OCI-LY7 (cell line): ENCODE measurements at regions not wholly inside any gene's neighbourhood (a gene's known extent, or its start where the extent isn't known, plus 50 kb on each side); places are given as distances from the start of the nearest gene placed in this dataset.

Experiments
- BruUV-seq: library from RNA; stranded (reverse); fragments of 400-500 nt; replicated peaks from 2 replicates; lab custom pipeline; 2021; lab: Mats Ljungman, UMichigan
- CTCF ChIA-PET: fragments of 300-600 bp; sonication (Branson Sonifier 250); formaldehyde crosslinking; loops from one replicate; lab custom pipeline; 2022; ENCODE audit warnings: antibody characterized with exemption; ENCODE audit not compliant: unreplicated experiment; lab: Charles Lee
- POLR2A ChIA-PET: fragments of 300-600 bp; sonication (Branson Sonifier 250); formaldehyde crosslinking; loops from one replicate; lab custom pipeline; 2022; ENCODE audit warnings: antibody characterized with exemption; lab: Charles Lee
- DNase-seq: peaks from one replicate; pipeline ENCODE4 v3.0.0-alpha.2; 2015; ENCODE audit warnings: low spot score
- H2AFZ ChIP-seq: fragments of 200-600 bp; sonication (generic), shearing (Covaris generic); 2 replicates; pipeline ENCODE4 v1.6.1; 2014; ENCODE audit warnings: mild to moderate bottlenecking, antibody characterized with exemption, low read length, moderate library complexity
- H3K27ac ChIP-seq: fragments of 200-600 bp; sonication (generic); 2 replicates; pipeline ENCODE4 v1.5.1; 2014; ENCODE audit warnings: mixed run types, low read depth, mild to moderate bottlenecking, moderate library complexity, low read length, inconsistent platforms; ENCODE audit not compliant: poor library complexity, severe bottlenecking
- H3K36me3 ChIP-seq: fragments of 200-600 bp; sonication (generic); 2 replicates; pipeline ENCODE4 v1.6.1; 2014; ENCODE audit warnings: mild to moderate bottlenecking, antibody characterized with exemption, low read length, moderate library complexity, mixed read lengths; ENCODE audit not compliant: insufficient read depth
- H3K4me1 ChIP-seq: fragments of 200-600 bp; sonication (generic); 2 replicates; pipeline ENCODE4 v1.5.1; 2014; ENCODE audit warnings: mild to moderate bottlenecking, low read length; ENCODE audit not compliant: insufficient read depth, poor library complexity, severe bottlenecking
- H3K4me2 ChIP-seq: fragments of 200-600 bp; sonication (generic); 2 replicates; pipeline ENCODE4 v1.6.1; 2014; ENCODE audit warnings: mild to moderate bottlenecking, low read length
- H3K4me3 ChIP-seq: fragments of 200-600 bp; sonication (generic); 2 replicates; pipeline ENCODE4 v1.5.1; 2014; ENCODE audit warnings: mild to moderate bottlenecking, low read depth, low read length; ENCODE audit not compliant: poor library complexity, severe bottlenecking
- H3K79me2 ChIP-seq: fragments of 200-600 bp; sonication (generic); 2 replicates; pipeline ENCODE4 v1.6.1; 2016; ENCODE audit warnings: low read depth, mild to moderate bottlenecking, low read length, moderate library complexity, mixed read lengths; ENCODE audit not compliant: insufficient read depth
- H3K9me2 ChIP-seq: fragments of 200-600 bp; sonication (generic); 2 replicates; pipeline ENCODE4 v1.6.1; 2016; ENCODE audit warnings: mild to moderate bottlenecking, low read length, mixed read lengths; ENCODE audit not compliant: insufficient read depth
- H3K9me3 ChIP-seq: fragments of 200-600 bp; sonication (generic); 2 replicates; pipeline ENCODE4 v1.6.1; 2014; ENCODE audit warnings: mild to moderate bottlenecking, mixed run types, low read length, mixed read lengths
- H4K20me1 ChIP-seq: fragments of 200-600 bp; sonication (generic); 2 replicates; pipeline ENCODE4 v1.6.1; 2014; ENCODE audit warnings: mild to moderate bottlenecking, antibody characterized with exemption, low read length, moderate library complexity, mixed read lengths; ENCODE audit not compliant: insufficient read depth
- EZH2phosphoT487 ChIP-seq: fragments of 200-600 bp; sonication (generic); IDR thresholded peaks from 2 replicates; pipeline ENCODE4 v1.6.1; 2018; ENCODE audit warnings: low read depth, borderline replicate concordance, mild to moderate bottlenecking, mixed run types, antibody characterized with exemption, low read length, moderate library complexity, mixed read lengths
- intact Hi-C: fragments of 100-400 bp; cut with micrococcal nuclease; formaldehyde crosslinking; loops from one replicate; pipeline ENCODE4 v1.10.0; 2022; ENCODE audit not compliant: unreplicated experiment
- TF ChIP-seq, protein P1 (sequence below): fragments of 200-600 bp; sonication (generic); conservative IDR thresholded peaks from 2 replicates; pipeline ENCODE4 v1.5.1; 2014; ENCODE audit warnings: mild to moderate bottlenecking, antibody characterized with exemption, low read length, moderate library complexity, mixed read lengths

DNA sequence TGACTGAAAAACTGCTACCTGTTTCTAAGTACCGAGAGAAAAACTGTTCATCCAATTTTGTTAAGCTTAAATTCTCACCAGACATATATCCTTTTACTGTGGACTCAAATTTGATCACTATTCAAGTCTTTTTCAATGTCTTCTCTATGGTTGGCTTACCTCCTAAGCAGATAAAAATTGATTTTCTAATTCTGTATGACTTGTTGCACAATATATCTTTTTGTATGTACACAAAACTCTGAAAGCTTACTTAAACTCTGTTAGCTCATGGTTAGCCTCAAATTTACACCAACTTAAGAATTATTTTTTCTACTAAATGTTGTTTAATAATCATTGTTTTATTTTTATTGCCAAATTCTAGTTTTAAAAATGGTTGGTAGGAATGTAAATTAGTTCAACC lies 715.4 kb downstream of the LTN1 start:
- no peaks in the 10 kb centered on the region for H3K79me2 ChIP-seq
- no peak overlapping the region for H3K27ac ChIP-seq
- POLR2A ChIA-PET, result no interaction called here
- no peaks in the 10 kb centered on the region for H3K4me1 ChIP-seq
- TF ChIP-seq, protein P1, sequence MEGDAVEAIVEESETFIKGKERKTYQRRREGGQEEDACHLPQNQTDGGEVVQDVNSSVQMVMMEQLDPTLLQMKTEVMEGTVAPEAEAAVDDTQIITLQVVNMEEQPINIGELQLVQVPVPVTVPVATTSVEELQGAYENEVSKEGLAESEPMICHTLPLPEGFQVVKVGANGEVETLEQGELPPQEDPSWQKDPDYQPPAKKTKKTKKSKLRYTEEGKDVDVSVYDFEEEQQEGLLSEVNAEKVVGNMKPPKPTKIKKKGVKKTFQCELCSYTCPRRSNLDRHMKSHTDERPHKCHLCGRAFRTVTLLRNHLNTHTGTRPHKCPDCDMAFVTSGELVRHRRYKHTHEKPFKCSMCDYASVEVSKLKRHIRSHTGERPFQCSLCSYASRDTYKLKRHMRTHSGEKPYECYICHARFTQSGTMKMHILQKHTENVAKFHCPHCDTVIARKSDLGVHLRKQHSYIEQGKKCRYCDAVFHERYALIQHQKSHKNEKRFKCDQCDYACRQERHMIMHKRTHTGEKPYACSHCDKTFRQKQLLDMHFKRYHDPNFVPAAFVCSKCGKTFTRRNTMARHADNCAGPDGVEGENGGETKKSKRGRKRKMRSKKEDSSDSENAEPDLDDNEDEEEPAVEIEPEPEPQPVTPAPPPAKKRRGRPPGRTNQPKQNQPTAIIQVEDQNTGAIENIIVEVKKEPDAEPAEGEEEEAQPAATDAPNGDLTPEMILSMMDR, result no peak
- no peak for TF ChIP-seq EZH2phosphoT487
- no peaks in the 10 kb centered on the region for H3K36me3 ChIP-seq
- no peaks in the 10 kb centered on the region for H3K9me2 ChIP-seq
- H3K9me3 ChIP-seq, result no peaks in the 10 kb centered on the region
- no peak for DNase-seq
- intact Hi-C loops, result no loop called here
- no peaks in the 10 kb centered on the region for H4K20me1 ChIP-seq
- H2AFZ ChIP-seq, result no peak overlapping the region
- no TSS peak for BruUV-seq
- H3K4me2 ChIP-seq, result no peak overlapping the region
- CTCF ChIA-PET, result no interaction called here
- no peak overlapping the region for H3K4me3 ChIP-seq

DNA sequence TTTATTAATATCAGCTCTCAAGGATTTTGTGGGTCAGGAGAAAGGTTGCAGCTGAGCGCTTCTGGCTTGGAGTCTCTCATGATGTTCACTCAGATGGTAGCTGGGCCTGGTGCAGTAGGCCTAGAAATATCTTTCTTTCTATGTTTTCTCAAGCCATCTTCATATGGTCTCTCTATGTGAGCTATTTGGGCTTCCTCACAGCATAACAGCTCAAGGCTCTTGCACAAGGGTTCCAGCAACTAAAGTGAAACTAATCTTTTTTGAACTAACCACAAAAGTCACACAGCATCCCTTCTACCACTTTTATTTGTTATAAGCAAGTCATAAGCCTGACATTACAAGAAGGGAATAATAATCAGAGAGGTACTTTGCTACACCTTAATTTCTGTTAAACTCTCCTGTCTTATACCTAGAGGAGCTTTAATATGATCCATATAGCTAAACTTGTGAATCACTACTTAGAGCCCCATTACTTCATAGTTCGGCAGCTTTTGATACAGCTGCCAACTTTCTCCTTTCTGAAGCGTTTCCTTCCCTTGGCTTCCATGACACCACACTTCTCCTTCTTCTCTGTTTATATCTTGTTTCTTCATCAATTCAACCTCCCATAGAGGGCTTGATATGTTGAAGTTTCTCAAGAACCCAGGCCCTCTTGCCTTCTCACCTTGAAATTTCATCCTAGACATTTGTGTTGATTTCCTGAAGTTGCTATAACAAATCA lies 720.2 kb downstream of the LTN1 start:
- H3K27ac ChIP-seq, result no peak overlapping the region
- intact Hi-C loops, result no loop called here
- H3K79me2 ChIP-seq, result no peaks in the 10 kb centered on the region
- H4K20me1 ChIP-seq, result no peaks in the 10 kb centered on the region
- H3K9me2 ChIP-seq, result no peaks in the 10 kb centered on the region
- BruUV-seq, result no TSS peak
- CTCF ChIA-PET, result no interaction called here
- no peak for DNase-seq
- H3K4me1 ChIP-seq, result no peaks in the 10 kb centered on the region
- H3K4me3 ChIP-seq, result no peak overlapping the region
- no peak overlapping the region for H3K4me2 ChIP-seq
- no peak overlapping the region for H2AFZ ChIP-seq
- no peaks in the 10 kb centered on the region for H3K36me3 ChIP-seq
- no peaks in the 10 kb centered on the region for H3K9me3 ChIP-seq
- no peak for TF ChIP-seq EZH2phosphoT487
- TF ChIP-seq, protein P1, result no peak
- POLR2A ChIA-PET, result interaction anchor here (0.6 to 1.0 kb wide), 2 partner anchors 17 to 507 kb away, joined by 3 read pairs; no protein-coding TSS in a partner anchor

DNA sequence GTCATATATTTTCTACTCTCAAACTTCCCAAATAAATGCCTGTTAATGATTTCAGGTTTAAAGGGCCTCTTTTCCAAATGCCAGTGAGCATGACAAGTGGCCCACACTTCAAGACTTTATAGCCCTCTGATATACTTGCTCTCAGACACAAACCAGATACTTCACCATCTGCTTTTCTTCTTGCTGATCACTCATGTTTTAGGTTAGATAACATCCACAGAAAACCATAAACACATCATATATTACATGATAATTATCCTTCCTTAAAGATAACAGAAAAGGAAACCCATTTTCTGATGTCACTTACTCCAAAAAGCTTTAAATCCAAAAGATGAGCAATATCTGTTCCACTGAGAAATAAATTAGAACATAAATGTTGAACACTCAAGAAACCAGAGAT lies 723.5 kb downstream of the LTN1 start:
- no TSS peak for BruUV-seq
- no peaks in the 10 kb centered on the region for H3K4me1 ChIP-seq
- H3K9me3 ChIP-seq, result no peaks in the 10 kb centered on the region
- intact Hi-C loops, result no loop called here
- no peaks in the 10 kb centered on the region for H3K79me2 ChIP-seq
- H2AFZ ChIP-seq, result no peak overlapping the region
- no peak overlapping the region for H3K4me2 ChIP-seq
- TF ChIP-seq EZH2phosphoT487, result no peak
- TF ChIP-seq, protein P1, result no peak
- H3K27ac ChIP-seq, result no peak overlapping the region
- no peaks in the 10 kb centered on the region for H3K36me3 ChIP-seq
- H3K9me2 ChIP-seq, result no peaks in the 10 kb centered on the region
- H4K20me1 ChIP-seq, result no peaks in the 10 kb centered on the region
- DNase-seq, result no peak
- ChIA-PET POLR2A (no interaction called here), CTCF (no interaction called here)
- H3K4me3 ChIP-seq, result no peak overlapping the region
